ENCODE measurements at regions not wholly inside any gene's neighbourhood (a gene's known extent, or its start where the extent isn't known, plus 50 kb on each side); places are given as distances from the start of the nearest gene placed in this dataset.

DNA sequence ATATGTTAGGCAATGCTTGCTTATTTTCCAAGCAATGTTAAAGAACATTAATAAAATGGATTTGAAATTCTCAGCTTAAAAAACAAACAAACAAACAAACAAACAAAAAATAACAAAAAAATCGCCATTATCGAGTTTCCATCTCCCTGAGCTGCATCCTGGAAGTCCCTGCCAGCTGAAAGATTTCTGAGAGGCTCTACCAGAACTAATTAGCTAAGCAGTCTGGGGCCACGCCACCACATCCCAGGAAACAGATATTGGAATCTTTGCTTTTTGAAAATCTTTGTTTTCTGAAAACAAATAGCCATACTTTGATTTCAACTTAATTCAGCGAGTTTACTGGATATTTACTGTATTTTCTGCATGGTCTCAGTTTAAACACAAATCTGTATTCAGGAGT is 143.6 kb downstream of the LSMEM1 start:
- no peaks in the 10 kb centered on the region for H3K27me3 ChIP-seq (ENCODE audit: control insufficient read depth, insufficient read depth, low read length)
- H2AFZ ChIP-seq (ENCODE audit: low read length): no peak overlapping the region
- H3K9ac ChIP-seq (ENCODE audit: insufficient read depth, low read length): no peak overlapping the region
- H3K9me3 ChIP-seq (ENCODE audit: control insufficient read depth, insufficient read depth, low read depth, low read length): no peaks in the 10 kb centered on the region
- no peaks in the 10 kb centered on the region for H3K4me1 ChIP-seq (ENCODE audit: control insufficient read depth, extremely low read depth, insufficient read depth, low read length)
- H3K4me3 ChIP-seq (replicated peaks in 1 of 4; ENCODE audit: control extremely low read depth in 1 of 4, insufficient read depth in 1 of 4, low read depth in 3 of 4, low read length in 4 of 4): no peak overlapping the region
- no peak overlapping the region for H3K4me2 ChIP-seq (ENCODE audit: extremely low read depth, insufficient read depth, low read length)
- H3K79me2 ChIP-seq (ENCODE audit: control insufficient read depth, insufficient read depth, low read length): no peaks in the 10 kb centered on the region
- no peak overlapping the region for H3K27ac ChIP-seq (ENCODE audit: insufficient read depth, low read length)
- no peaks in the 10 kb centered on the region for H4K20me1 ChIP-seq (ENCODE audit: control insufficient read depth, extremely low read depth, insufficient read depth, low read length)
- TF ChIP-seq, protein P1, sequence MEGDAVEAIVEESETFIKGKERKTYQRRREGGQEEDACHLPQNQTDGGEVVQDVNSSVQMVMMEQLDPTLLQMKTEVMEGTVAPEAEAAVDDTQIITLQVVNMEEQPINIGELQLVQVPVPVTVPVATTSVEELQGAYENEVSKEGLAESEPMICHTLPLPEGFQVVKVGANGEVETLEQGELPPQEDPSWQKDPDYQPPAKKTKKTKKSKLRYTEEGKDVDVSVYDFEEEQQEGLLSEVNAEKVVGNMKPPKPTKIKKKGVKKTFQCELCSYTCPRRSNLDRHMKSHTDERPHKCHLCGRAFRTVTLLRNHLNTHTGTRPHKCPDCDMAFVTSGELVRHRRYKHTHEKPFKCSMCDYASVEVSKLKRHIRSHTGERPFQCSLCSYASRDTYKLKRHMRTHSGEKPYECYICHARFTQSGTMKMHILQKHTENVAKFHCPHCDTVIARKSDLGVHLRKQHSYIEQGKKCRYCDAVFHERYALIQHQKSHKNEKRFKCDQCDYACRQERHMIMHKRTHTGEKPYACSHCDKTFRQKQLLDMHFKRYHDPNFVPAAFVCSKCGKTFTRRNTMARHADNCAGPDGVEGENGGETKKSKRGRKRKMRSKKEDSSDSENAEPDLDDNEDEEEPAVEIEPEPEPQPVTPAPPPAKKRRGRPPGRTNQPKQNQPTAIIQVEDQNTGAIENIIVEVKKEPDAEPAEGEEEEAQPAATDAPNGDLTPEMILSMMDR (conservative IDR thresholded peaks at IDR 0.05 in 1 of 2, IDR thresholded peaks at IDR 0.05 in 1 of 2; ENCODE audit: low read depth in 1 of 2, low read length in 2 of 2): no peak
- DNase-seq (ENCODE audit: low read depth in 2 of 2): no peak
- no peaks in the 10 kb centered on the region for H3K36me3 ChIP-seq (ENCODE audit: control insufficient read depth, insufficient read depth, low read length)

DNA sequence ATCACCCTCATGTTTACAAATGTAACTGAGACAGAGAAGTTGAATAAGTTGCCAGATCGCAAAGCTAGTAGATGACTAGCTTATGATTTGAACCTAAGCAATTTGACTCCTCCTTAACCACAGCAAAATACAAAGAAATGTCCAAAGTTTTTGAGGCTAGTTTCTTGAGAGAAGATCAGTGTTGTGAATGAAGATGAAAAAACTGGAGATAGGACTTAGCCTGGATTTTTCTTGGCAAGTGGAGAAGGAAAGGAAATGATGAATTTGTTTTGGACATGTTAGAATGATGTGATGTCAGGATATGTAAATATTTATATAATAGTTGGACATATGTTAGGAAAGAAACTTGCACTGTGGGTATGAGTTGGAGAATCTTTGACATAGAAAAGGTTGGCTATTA is 149.8 kb downstream of the LSMEM1 start:
- H3K4me1 ChIP-seq (ENCODE audit: control insufficient read depth, extremely low read depth, insufficient read depth, low read length): peaks cover 5% of the 10 kb centered on the region
- H3K36me3 ChIP-seq (ENCODE audit: control insufficient read depth, insufficient read depth, low read length): no peaks in the 10 kb centered on the region
- H3K9me3 ChIP-seq (ENCODE audit: control insufficient read depth, insufficient read depth, low read depth, low read length): no peaks in the 10 kb centered on the region
- no peak overlapping the region for H3K9ac ChIP-seq (ENCODE audit: insufficient read depth, low read length)
- H4K20me1 ChIP-seq (ENCODE audit: control insufficient read depth, extremely low read depth, insufficient read depth, low read length): no peaks in the 10 kb centered on the region
- peak overlapping the region; percentile 16 for H3K27ac ChIP-seq (ENCODE audit: insufficient read depth, low read length)
- peak overlapping the region; percentile 19 for H3K4me2 ChIP-seq (ENCODE audit: extremely low read depth, insufficient read depth, low read length)
- no peak overlapping the region for H2AFZ ChIP-seq (ENCODE audit: low read length)
- peak; percentile 7 to 89 for DNase-seq (ENCODE audit: low read depth in 2 of 2)
- no peak for TF ChIP-seq EZH2 (IDR thresholded peaks at IDR 0.05; ENCODE audit: low read length, missing control alignments)
- TF ChIP-seq, protein P1 (conservative IDR thresholded peaks at IDR 0.05 in 1 of 2, IDR thresholded peaks at IDR 0.05 in 1 of 2; ENCODE audit: low read depth in 1 of 2, low read length in 2 of 2): no peak
- no peaks in the 10 kb centered on the region for H3K27me3 ChIP-seq (ENCODE audit: control insufficient read depth, insufficient read depth, low read length)
- no peak overlapping the region for H3K4me3 ChIP-seq (replicated peaks in 1 of 4; ENCODE audit: control extremely low read depth in 1 of 4, insufficient read depth in 1 of 4, low read depth in 3 of 4, low read length in 4 of 4)
- no peaks in the 10 kb centered on the region for H3K79me2 ChIP-seq (ENCODE audit: control insufficient read depth, insufficient read depth, low read length)

- Histone ChIP-seq H3K79me2 (ENCODE audit: control insufficient read depth, insufficient read depth, low read length) (no peaks in the 10 kb centered on the region), H3K27ac (ENCODE audit: insufficient read depth, low read length) (no peak overlapping the region), H2AFZ (ENCODE audit: low read length) (no peak overlapping the region), H3K9me3 (ENCODE audit: control insufficient read depth, insufficient read depth, low read depth, low read length) (no peaks in the 10 kb centered on the region), H3K4me3 (replicated peaks in 1 of 4; ENCODE audit: control extremely low read depth in 1 of 4, insufficient read depth in 1 of 4, low read depth in 3 of 4, low read length in 4 of 4) (no peak overlapping the region), H3K4me1 (ENCODE audit: control insufficient read depth, extremely low read depth, insufficient read depth, low read length) (peaks cover 5% of the 10 kb centered on the region), H4K20me1 (ENCODE audit: control insufficient read depth, extremely low read depth, insufficient read depth, low read length) (no peaks in the 10 kb centered on the region), H3K27me3 (ENCODE audit: control insufficient read depth, insufficient read depth, low read length) (no peaks in the 10 kb centered on the region), H3K36me3 (ENCODE audit: control insufficient read depth, insufficient read depth, low read length) (no peaks in the 10 kb centered on the region), H3K4me2 (ENCODE audit: extremely low read depth, insufficient read depth, low read length) (no peak overlapping the region), H3K9ac (ENCODE audit: insufficient read depth, low read length) (no peak overlapping the region)
- no peak for TF ChIP-seq EZH2 (IDR thresholded peaks at IDR 0.05; ENCODE audit: low read length, missing control alignments)
- TF ChIP-seq, protein P1 (conservative IDR thresholded peaks at IDR 0.05 in 1 of 2, IDR thresholded peaks at IDR 0.05 in 1 of 2; ENCODE audit: low read depth in 1 of 2, low read length in 2 of 2): no peak
- no peak for DNase-seq (ENCODE audit: low read depth in 2 of 2)
Observed at GRCh38 chr7:112634107-112634506, 153.3 kb downstream of the LSMEM1 start.

All from fibroblast of lung (primary cell).